NCI-H345 treated with DMSO at 0.1 percent for 48 hours (cell line): ENCODE measurements at regions not wholly inside any gene's neighbourhood (a gene's known extent, or its start where the extent isn't known, plus 50 kb on each side); places are given as distances from the start of the nearest gene placed in this dataset.
"Not testable (repeated sequence)": the region's sequence is repeated elsewhere in the genome, so short reads cannot be mapped to it uniquely, and the experiment has no call there.

Source experiments
- DNase-seq: peaks from one replicate; lab custom pipeline; 2025; ENCODE audit not compliant: unreplicated experiment; lab: John Stamatoyannopoulos, UW

DNA sequence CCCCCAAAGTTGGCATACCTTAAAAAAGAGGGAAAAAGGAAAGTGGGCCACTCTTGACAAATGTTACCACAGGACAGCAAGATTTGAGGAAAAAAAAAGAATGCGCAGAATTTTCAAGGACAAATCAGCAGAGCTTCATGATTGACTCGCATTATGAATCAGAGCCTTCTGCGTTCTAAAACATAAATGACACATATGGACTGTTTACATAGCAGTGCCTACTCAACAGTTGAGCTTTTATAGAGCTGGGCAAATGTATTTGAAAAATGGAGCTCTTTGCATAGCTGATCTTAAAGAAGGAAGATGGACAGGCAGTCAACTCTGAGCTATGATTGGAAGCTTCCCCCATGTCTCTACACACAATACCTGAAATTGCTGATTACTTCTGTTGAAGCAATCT, 213.2 kb upstream of the NT5E start:
- DNase-seq = no peak

DNA sequence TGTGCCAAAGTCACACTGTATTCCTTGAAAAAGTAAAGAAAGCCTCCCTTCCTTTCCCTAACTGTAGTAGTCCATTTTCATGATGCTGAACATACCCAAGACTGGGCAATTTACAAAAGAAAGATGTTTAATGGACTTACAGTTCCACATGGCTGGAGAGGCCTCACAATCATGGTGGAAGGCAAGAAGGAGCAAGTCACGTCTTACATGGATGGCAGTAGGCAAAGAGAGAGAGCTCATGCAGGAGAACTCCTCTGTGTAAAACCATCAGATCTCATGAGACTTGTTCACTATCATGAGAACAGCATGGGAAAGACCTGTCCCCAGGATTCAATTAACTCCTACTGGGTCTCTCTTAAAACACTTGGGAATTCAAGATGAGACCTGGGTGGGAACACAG, 222.5 kb upstream of the NT5E start:
- not testable (repeated sequence) for DNase-seq

DNA sequence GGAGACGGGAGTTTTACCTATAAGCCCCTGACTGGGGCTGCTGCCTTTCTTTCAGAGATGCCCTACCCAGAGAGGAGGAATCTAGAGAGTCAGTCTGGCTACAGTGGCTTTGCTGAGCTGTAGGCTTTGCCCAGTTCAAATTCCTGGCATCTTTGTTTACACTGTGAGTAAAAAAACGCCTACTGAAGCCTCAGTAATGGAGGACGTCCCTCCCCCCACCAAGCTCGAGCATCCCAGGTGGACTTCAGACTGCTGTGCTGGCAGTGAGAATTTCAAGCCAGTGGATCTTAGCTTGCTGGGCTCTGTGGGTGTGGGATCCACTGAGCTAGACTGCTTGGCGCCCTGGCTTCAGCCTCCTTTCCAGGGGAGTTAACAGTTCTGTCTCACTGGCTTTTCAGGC, 237.1 kb upstream of the NT5E start:
- not testable (repeated sequence) for DNase-seq

DNA sequence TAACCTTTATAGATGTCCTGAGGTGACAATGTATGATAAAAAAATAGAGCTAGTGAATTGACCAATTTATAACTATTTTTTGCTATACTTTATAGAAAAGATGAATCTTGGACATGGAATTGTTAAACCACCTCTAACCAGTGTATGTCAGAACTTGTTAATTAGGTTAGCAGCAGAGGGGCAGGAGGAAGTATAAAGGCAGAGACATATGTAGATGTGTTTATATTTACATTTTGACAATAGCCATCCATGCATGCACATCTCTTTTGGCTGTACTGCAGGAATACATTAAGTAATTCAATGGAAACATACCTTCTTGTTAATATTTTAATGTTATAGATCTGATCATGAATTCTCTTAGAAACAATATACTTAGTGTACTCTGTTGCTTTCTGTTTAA, 254.6 kb upstream of the NT5E start:
- DNase-seq = no peak

DNA sequence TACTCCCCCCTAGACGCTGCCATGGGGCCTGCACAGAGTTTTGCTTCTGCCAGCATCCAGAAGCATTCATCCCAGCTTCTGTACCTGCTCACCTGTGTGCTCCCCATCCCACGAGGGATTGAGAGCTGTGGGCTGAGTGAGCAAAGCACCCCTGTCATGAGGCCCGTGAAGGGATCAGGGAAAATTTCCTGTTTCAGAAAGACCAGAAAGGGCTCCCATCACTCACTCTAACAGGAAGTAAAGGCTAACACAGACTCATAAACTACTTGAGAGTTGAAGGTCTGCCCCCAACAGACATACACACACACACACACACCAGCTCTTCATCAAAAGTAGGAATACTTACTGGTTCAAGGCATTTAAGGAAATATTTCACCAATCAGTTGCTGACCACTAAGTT, 256.5 kb upstream of the NT5E start:
- no peak for DNase-seq

DNA sequence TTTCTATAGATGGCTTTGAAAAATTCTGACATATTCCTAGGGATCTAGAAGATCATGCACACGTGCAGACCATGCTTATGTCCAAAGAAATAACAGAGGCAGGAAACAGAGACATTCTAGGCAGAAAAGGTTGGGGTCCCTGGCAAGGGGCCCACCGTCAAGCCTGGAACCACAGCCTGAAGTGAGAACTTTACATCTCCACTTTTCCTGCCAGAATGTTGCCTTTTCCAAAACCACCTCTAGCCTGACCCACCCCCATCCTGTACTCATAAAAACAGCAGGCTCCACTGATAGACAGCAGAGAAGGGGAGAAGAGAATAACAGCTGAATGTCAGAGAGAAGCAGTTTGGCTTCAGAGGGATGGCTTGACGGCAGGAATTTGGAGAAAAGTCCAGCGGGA, 257.3 kb upstream of the NT5E start:
- no peak for DNase-seq

DNA sequence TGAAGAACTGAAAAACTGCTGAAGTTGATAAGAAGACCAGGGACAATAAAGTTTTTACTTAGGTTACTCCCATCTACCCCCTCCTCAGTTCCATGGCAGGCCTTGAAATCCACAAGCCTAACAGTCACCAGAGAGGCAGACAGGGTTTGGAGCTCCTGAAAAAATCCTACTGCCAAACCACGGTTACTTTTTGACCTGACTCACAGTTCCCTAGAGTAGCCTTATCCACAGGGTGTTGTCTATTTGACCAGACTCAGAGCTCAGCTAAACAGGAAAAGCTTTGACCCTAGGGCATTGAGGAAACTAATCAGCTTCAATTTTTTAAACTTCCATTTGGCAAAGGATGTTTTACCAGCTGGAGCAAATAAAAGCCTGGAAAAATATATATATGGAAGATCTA, 257.7 kb upstream of the NT5E start:
- DNase-seq = no peak

DNA sequence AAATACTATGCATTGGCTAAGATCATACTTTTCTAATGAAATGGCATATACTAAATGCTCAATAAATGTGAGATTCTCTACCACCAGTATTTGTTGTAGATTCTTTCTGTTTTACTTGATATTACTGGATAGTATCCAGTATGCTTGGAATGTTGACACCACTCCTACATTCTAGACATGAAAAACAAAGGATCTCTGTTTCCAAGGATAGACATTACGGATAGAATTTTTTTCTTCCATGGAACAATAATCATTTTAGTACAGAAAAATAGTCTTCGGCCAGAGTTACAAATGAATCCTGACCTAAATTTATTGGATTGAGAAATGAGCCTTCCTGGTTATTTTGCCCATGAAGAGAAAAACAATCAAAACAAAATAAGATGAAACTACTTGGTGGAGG, 258.2 kb upstream of the NT5E start:
- no peak for DNase-seq

DNA sequence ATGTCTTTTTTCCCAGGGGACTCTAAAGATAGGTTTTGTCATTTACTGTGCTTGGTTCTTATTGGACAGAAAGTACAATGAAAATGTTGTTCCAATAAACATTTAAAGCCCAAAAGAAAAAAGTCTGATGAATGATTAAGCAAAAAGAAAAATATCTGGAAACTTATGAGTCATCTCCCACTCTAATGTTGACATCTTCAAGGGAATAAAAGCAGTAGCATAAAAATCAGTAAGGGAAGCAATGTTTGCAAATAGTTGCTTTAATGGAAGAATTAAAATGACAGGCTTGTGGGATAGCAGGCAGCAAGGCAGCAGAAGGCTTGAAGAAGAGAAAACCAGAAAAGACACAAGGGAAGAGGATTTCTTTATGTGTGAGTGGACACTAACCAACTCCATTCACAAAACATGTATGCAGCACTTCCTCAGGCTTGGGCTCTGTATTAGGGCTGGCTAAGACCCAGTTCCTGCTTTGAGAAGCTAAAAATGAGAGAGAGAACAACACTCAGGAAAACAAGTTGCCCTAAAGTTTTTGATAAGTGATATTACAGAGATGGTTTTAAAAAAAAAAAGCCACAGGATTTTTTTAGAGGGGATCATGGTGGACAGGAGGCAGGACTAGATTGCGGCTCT, 263.2 kb upstream of the NT5E start:
- DNase-seq = no peak

DNA sequence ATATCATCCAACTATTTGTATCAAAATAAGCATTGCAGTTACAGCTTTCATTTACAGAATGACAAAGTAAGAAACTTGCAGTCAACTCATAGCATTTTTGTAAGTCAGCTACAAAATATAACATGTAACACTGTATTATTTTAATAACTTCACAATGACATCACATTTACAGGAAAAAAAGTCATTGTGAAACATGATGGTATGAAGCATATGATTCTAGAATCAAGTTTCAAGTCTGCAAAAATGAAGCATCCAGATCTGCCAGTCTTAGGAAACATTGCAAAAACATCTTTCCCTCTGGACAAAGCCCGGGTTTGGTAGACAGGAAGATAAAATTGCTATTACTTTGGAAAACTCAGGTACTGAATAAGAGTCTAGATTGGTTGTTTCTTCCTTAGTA, 263.9 kb upstream of the NT5E start:
- no peak for DNase-seq

DNA sequence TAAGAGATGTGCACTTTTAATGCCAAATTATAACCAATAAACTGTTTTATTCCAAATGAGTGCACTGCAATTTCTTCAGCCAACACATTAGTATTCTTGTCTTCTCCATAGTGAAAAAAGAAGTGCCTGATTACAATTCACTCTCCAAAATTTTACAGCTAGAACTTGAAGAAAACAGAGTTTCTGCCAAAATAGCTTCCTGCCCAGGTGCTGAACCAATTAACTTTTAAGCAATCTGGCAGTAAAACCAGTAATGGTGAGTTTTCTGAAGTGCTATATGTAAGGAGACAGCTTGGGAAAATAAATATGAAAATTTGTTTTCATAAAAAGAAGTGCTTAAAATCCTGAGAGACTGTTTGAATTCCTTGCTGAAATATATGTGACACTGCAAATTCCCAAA, 266.0 kb upstream of the NT5E start:
- no peak for DNase-seq

DNA sequence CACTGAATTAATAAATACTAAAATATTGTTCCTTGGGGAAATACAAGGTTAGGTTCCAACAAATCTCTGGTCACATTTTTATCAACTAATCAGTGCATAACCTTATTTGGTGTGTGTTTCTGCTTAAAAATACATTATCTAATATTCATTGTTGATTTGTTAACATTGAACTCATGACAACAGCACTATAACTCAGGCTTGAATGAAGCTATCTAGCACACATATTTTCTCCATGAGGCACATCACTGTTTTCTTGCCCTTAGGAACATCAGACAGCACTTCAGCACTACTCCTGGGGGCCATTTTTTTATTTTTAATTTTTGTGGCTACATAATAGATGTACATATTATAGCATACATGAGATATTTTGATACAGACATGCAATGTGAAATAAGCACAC, 277.2 kb upstream of the NT5E start:
- no peak for DNase-seq

DNA sequence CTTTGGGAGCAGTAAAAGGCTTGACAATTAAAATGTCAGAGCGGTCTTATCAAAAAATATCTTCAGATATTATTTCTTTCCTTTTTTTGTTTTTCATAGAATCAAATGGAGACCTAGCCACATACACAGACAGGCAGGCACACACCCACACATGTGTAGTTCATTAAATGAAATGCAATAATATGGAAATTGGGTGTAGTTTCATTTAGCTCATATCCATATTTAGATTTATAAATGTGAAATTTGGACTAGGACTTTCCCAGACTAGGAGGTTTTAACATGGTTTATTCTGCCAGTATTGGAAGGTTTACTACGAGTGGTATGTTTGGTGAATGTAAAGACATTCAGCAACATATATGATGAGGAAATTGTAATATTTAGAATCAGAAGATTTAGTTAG, 277.7 kb upstream of the NT5E start:
- no peak for DNase-seq

DNA sequence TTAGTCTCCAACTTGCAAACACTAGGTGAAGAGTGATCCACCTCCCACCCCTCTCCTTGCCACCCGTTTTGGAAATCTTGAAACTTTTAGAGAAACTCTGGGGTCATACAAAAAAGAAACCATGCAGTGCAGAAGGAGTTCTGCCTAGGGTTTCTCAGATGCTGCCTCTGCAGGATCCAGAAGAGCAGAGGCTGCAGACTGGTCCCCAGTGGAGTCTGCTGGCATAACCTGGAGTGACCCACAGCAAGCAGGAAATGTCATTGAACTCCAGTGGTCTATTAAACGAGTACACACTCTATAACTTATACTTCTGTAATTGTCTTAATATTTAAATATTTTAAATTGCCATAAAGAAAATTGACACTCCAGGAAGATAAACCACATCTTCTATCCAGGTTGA, 280.7 kb upstream of the NT5E start:
- DNase-seq = no peak

DNA sequence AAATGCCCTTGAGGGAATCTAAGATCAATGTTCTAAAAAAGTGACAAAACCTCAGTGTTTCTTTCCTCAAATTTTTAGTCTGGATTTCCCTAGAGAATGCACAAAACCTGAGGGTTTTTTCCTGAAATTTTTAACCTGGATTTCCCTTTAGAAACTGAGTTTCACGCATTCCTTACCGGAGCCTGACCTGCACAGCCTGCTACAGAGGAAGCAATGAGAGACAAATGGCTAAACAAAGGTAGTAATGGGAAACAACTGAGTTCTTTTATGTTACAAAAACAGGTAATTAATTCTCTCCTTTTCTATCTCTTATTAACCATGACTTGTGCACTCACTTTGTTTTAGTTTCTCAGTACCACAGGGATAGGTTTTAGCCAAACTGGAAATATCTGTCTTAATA, 281.7 kb upstream of the NT5E start:
- DNase-seq = no peak

DNA sequence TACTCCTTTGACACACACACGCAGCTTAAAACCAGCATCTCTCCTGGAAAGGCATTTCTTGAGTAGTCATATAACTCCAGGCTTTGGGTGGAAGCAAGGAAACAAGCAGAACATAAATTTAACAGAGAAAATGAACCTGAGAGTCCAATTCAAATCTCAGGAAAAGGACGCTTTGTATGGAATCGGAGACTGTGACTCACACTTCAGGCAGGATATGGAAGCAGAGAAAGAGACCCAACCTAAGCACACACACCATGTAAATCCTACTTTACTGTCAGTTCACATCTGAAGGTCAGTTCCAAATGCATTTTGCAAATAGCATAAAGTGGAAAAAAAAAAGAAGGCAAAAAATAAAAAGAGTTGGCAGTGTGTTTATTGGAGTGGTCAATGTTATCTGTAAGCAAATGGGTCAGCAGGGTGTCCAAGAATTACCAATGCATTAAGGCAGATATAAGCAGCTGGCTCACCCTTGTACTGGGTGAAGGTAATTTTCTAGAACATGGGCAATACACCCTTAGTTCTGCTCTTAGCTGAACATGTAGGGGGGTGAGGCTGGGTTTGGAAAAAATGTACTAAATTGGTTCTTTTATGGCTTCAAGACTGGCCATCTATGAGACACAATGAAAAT, 283.7 kb upstream of the NT5E start:
- DNase-seq = no peak

DNA sequence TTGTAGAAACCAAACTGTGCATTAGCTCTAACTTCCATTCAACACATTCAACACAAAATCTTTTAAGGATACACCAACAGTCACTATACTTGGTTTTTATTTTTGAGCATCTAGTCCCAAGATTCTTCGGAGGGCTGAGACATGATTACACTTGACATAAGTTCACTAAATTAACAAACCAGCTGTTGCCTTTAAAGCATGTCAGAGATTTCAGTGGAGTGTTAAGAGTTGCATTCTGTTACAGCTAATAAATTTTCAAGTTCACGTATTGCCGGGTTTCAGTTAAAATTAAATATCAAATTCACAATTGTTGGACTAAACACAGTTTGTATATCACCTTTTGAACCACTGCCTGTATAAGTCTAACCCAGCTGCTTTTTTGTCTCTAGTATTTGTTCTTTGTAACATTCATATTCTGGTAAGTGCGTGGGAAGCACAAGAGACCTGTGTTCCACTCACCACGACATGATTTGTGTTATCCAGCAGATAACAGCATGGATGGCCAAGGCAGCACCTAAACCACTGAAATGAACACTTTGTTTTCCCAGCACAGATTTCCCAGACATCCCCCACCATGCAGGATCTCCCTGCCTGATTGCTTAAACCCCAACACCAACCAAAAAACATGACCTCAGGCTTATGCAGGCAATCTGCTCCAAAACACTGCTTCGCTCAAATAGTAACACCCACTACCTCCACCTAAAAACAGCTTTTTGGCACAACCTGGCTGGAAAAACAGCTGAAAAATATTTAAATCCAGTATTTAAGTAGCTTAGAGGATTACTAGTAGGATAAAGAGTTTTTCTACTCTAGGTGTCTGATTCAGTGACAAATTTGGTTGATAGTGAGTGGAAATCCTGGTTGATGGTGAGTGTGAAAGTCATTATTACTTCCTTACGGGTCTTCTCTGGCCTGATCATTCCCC, 286.5 kb upstream of the NT5E start:
- DNase-seq = no peak

DNA sequence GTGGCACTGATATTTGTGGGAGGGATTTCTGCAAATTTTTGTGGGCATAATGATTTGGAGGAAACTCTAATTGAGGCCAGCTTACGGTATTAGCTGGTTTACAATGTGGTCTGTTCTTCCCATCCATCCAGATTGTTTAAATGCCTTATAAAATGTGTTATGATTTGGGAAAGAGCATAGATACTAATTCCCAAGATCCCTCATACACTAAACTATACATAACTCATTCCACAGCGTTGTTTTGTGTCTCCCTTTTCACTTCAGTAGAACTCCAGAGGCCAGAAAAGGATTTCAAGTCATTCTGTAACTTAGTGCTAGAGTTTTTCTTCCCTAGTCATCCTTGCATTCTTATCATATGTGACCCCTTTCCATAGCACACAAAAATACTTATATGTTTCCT, 292.6 kb upstream of the NT5E start:
- DNase-seq = no peak

DNA sequence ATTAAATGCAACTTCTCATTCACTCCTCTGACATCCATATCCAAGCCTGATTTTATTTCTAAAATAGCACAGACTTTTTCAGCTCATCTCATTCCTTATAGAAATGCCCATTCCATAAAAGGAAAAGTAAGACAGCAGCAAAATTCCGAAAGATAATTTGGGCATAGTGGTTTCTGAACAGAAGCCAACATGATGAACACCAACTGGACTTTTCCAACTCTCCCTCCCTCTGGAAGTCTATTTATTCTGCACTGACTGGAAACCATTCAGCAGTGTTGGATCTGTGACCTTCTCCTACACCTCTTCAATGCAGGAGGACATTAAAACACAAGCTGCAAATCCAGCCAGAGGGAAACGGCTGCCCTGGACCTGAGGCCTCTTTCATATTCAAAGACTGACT, 306.2 kb upstream of the NT5E start:
- no peak for DNase-seq

DNA sequence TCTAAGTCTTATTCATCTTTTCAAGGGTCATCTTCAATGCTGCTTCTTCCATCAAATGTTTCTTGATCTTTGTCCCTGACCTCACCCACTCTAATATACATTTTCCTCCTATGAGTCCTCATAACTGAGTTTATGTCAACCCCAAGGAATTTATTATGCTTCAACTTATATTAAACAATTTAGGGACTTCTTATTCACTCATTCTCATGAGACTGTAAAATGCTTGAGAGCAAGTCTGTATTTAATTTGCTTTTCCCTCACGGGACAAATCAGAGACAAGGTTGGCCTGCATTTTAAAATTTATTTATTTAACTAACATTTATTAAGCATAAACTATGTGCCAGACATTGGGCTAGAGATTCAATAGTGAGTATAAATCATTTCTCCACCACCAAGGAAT, 312.0 kb upstream of the NT5E start:
- no peak for DNase-seq

DNA sequence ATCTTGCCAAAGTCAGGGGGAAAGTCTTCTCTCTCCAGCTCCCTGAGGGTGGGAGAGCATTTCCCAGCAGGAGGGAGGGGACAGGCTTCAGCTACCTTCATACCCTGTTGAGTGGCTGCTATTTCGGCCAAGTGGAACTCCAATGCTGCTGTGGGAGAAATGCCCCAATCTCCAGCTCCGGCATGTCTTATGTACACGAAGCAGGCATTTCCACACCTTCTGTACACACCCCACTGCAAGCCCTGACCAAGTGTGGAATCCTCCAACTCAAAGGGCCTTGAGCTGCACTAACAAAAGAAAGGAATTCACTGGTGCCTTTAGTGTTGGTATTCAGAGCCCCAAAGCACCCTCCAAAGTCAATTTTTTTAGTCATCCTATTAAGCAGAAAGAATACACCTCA, 313.6 kb upstream of the NT5E start:
- DNase-seq = no peak

DNA sequence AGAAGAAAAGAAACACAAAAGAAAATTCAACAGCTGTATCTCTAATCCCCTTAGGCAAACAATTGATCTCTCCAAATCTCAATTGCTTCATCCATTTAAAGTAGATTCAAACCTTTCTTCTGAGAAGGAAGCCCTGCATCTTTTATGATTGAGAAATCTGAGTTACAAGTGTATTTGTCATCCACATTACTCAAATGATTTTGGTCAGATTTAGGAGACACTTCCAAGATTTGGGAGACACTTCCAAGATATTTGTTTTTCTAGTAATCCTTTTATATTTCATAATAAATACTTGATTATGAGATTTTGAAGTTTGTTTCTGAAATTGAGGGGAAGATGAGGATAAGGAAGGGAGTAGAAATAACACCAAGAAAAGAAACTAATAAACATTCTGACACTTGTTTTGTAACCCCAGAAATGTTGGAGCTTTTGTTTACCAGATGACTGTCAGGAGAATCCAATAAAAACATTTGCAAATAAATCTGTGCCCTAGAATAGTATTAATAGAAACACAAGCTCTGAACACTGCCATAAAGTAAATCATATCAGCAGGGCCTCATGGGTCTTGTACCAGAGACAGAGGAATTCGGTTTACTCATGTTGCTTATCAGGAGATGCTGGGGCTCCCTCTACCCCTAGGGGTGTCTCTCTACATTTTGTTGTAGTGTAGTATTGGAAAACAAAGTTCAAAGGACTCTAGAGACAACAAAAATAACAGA, 314.3 kb upstream of the NT5E start:
- no peak for DNase-seq
